NCI-H2029 (cell line): ENCODE measurements at regions not wholly inside any gene's neighbourhood (a gene's known extent, or its start where the extent isn't known, plus 50 kb on each side); places are given as distances from the start of the nearest gene placed in this dataset.
A peak's percentile ranks its signal among the peaks of the same experiment; 100 is the strongest.

Source experiments
- DNase-seq: peaks from one replicate; lab custom pipeline; 2025; lab: John Stamatoyannopoulos, UW

DNA sequence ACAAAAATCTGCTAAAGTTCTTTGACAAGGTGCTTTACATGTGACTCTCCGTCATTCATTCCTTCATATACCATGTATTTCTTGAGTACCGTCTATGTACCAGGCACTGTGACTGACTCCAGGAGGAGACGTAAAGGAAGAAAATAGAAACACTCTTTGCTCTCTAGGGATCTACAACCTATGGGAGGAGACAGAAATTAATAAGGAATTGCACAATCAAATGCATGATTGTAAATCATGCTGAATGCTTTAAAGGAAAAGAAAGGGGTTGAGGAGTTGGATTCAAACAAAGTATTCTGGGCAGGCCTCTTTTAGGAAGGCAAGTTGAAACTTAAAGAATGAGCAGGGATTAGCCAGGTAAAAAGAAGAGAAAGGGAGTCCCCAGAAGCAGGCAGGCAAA is 239.1 kb upstream of the FGGY start:
- no peak for DNase-seq

DNA sequence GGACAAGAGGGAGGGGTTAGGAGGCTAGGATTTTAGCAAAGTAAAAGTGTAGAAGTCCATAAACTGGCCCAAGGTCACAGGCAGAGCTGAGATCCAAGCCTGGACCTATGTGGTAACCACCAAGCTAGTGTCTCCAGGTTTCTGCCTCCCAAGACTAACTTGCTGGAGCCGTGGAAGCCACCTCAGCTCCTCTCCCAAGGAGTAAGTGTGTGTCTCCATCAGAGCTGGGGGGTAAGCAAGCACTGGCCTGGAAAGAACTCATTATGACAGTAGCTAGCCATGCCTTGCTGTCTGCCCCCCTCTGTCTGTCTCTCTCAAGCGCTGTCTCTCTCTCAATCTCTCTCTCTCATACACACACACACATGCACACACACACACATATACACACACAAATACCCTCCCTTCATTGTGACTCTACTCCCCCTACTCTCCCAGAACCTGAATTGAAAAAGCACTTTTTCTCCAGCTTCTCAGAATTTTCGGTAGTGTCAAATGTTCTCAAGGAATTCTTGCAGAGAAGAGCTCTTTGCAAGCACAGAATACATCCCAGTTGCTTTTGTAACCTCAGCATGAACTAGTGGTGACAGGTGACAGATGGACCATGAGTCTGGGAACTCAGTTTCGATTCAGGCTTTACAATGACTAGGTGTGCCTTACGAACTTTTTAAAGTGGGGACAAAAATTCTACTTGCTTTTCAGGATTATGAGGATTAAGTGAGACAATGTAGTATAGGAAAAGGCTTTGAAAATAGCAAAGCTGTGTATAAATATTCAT is 238.0 kb upstream of the FGGY start:
- DNase-seq = no peak

DNA sequence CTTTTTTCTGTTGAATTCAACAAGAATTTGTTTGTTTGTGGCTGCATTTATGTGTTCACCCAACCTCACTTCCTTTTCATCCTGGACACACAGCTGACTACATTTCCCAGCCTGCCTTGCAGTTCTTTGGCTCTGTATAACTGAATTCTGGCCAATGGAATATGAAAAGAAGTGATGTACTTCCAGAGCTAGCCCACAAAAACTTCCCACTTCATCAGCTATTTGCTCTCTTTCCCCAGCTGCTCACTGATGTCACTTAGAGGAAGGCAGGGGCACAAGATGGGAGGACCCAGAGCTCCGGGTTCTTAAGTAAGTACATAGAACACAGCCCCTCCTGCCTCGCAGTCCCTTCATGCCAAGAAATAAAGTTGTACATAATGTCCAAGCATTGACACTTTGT is 235.0 kb upstream of the FGGY start:
- DNase-seq = no peak

DNA sequence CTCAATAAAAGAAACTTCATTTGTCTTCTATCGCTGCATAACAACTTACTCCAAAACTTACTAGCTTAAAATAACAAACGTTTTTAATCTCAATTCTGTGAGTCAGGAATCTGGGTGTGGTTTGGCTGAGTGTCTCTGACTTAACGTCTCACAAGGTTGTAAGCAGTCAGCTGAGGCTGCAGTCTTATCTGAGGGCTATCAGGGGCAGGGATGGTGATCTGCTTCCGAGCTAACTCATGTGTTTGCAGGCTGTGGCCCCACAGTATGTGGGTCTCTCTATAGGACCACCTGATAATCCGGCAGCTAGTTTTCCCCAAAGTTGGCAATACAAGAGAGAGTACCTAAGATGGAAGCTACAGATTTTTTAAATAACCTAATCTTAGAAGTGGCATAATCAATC is 234.2 kb upstream of the FGGY start:
- no peak for DNase-seq

GRCh38 chr1:59063501-59063900 is 233.4 kb upstream of the FGGY start:
- DNase-seq = no peak

GRCh38 chr1:59064592-59064991 is 232.3 kb upstream of the FGGY start:
- no peak for DNase-seq

DNA sequence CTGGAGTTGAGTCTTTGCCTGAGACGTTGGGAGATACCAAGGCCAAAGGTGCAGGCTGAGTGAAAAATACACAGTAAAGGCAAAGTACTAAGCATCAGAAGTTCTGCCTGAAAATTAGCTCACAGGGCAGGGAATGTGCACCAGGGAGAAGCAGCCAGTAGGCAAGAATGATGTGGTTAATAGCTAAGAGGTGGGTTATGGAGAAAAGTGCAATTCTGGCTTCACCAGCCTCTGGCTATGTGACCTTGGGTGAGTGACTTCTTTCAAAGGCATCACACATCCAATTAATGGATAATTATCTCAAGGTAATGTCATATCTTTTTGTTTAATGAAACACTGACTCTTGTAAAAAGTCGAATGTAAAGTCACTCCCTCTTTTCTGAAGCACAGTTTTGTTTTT is 230.7 kb upstream of the FGGY start:
- DNase-seq = no peak

GRCh38 chr1:59070610-59071009 is 226.3 kb upstream of the FGGY start:
- DNase-seq = no peak

DNA sequence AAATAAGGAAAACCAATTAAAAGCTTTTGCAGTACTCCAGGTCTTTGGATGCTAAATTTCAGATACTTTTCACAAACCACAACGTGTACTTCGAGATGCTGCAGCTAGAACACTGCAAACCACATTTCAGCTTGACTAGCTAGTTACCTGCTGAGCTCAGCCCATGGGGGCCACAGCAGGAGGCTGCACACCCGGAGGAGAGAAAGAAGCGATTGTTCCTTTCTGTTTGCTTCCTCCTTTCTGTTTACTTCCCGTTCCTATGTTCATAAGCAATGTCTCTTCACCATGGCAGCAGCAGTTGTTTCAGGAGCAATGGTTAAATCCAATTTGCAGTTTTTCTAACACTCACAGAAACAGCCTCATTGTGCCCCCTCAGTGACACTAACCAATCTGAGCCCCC is 225.6 kb upstream of the FGGY start:
- DNase-seq = peak; percentile 58

DNA sequence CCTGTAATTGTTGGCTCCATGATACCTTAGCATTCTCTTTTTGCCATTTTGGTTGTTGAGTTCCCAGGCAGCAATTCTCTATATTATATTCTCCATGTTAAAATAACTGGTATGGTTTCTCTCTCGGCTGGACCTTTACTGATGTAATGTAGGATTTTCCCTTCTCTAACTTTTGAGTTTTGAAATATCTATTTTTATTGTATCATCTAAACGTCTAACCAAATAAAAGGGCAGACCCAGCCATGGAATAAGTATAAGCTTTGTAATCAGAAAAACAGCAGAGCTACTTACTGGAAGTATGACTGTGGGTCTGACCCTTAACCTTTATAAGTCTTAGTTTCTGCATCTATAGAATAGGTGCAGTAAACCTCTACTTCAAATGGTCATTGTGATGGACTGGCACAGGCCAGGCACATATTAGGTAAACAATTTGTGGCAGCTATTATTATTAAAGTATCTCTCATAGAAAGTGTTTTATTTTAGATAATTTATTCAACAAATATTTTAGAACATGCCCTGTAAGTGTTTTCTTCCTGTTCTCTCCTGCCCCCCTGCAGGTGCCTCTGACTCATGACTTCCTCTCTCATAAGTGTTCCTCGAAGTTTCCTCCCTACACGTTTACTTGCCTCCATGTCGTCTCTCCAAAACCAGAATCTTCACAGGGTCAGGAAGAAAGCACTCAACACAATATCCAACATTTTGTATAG is 224.9 kb upstream of the FGGY start:
- DNase-seq = no peak

DNA sequence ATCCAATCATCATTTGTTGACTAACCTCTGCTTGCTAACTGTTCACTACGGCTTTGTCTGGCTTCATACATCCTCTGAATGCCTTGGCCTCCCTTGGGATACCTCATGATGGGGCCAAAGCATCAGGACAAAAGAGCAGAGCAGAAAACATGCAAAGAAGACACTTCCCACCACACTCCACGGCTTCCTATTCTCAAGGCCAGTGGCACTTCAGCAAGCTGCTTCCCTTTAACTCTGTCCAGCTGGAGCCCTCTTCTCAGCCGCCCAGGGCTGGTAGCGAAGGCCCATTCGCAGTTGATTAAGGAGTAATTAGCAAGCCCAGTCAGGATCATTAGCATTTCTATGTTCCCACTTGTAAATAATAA is 224.3 kb upstream of the FGGY start:
- no peak for DNase-seq

DNA sequence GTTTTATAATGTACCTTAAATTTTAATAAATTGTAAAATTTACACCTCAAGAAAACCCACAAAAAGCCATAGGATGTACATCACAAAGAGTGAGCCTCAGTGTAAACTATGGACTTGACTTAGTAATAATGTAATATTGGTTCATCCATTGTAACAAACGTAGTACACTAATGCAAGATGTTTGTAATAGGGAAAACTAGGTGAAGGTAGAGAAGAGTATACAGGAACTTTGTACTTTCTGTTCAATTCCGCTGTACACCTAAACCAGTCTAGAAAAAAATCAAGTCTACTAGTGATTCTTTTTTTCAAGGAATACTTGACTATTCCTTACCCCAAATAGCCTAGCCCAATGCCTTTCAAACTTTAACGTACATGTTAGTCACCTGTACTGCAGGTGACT is 222.3 kb upstream of the FGGY start:
- DNase-seq = no peak

- no peak for DNase-seq
These were observed 221.9 kb upstream of the FGGY start for GRCh38 chr1:59075021-59075420.

DNA sequence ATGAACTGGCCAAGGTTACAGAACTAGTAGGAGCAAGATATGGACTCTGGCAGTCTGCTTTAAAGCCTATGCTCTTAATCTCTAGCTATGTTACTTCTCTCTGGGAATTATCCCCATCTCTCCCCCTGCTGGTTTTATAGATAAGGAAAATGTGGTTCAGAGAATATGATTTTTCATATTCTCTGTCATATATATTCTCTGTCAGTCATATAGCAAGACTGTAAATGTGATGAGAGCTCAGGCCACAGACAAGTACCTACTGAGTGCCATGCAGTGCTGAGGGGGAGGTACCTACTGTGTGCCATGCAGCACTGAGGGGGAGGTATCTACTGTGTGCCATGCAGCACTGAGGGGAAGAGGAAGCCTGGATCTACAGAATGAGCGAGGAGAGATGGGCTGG is 220.3 kb upstream of the FGGY start:
- DNase-seq = peak; percentile 19

GRCh38 chr1:59077466-59078069 is 219.3 kb upstream of the FGGY start:
- no peak for DNase-seq

- DNase-seq = peak; percentile 98
These were observed 218.7 kb upstream of the FGGY start for GRCh38 chr1:59078070-59078800.

DNA sequence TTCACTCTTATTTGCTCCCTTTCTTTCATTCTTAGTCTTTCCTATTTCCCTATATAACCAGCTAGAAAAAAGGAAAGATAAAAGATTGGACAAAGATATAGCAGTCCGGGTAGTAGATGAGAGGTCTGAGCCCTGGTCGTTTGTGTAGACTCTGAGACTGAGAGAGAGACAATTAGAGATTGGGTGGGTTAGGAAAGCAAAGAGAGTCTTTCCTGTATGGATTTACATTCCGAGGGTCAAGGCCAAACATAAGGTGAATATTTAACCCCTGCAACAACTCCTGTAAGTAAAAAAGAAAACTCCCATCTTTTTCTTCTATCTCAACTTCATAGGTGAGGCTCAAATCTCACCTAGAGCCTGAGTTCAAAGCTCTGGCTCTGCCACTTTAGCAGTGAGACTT is 218.0 kb upstream of the FGGY start:
- DNase-seq = no peak

- DNase-seq = no peak
These were observed 217.3 kb upstream of the FGGY start for GRCh38 chr1:59079434-59080140.

GRCh38 chr1:59081181-59081580 is 215.7 kb upstream of the FGGY start:
- no peak for DNase-seq

DNA sequence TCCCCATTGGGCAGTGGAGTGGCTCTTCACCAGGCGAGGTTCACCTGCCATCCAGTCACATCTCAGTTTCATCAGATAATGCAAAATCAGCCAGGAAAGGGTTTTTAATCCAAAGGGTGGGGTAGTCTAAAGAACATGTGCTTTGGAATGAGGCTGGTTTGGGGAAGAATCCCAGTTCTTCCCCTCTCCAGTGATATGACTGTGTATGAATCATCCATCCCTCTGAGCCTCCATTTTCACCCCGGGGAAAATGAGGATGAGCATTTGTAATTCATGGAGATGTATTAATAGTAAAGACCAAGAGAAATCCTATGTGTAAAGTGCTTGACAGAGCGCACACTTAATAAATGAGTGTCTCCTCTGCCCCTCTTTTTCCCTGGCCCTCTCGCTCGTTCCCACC is 215.1 kb upstream of the FGGY start:
- no peak for DNase-seq

DNA sequence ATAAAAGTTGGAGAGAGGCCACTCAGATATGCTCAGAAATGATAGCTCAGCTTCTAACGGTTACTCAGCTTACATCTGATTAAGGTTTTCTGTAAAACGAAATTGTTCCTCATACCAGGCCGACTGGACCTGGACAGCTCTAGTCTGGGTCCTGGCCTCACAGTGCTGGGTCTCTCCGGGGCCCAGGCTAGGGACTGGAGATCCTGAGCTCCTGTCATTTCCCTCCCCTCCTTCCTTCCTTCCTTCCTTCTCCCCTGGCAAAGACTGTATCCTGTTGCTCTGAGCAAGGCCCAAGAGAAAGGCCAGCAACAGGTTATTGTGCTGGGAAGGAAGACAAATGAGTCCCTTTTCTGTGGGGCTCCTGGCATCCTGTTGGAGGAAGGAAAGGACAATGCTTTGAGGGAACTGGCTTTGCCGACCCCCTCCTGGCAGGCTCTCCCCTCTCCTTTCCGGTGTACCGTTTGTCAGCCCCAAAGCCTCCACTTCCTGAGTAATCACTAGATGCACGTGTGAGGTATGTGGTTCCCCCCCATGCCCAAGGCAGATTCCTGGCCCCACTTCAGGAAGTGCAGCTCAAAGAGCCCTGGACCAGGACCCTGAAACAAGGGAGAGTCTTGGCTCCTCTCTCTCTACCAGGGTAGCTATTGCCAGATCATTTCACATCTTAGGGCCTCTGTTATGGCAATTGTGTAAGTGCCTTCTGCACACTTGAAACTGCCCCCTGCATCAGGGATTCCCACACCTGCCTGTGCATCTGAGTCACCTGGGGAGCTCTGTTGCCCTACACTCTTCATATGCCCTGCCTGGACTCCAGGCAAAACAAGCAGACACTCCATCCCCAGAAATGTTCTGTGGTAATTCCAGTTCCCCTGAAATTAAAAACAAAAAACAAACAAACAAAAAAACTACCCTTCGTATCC is 212.7 kb upstream of the FGGY start:
- DNase-seq = no peak
